HG03060 (cell line): ENCODE measurements at regions not wholly inside any gene's neighbourhood (a gene's known extent, or its start where the extent isn't known, plus 50 kb on each side); places are given as distances from the start of the nearest gene placed in this dataset.

Experiments
- ATAC-seq: cut with Tn5 transposase; IDR thresholded peaks from one replicate; pipeline ENCODE4 v1.9.1; 2021; ENCODE audit warnings: low read depth, moderate number of reproducible peaks; ENCODE audit not compliant: unreplicated experiment

DNA sequence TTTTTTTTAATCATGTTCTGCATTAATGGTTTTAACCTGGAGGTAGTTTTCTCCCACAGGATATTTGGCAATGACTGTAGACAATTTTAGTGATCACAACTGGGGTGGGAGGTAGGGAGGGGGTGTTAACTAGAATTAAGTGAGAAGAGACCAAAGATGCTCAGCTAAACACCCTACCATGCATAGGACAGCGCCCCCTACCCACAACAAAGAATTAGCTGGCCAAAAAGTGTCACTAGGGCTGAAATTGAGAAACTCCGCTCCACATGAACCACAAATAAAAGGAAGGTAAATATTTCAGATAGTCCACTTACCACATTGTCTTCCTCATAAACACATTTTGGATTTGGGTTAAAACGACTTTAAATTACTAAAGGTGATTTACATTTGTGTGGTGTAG, 942.6 kb downstream of the SUCLG1 start:
- no peak for ATAC-seq

DNA sequence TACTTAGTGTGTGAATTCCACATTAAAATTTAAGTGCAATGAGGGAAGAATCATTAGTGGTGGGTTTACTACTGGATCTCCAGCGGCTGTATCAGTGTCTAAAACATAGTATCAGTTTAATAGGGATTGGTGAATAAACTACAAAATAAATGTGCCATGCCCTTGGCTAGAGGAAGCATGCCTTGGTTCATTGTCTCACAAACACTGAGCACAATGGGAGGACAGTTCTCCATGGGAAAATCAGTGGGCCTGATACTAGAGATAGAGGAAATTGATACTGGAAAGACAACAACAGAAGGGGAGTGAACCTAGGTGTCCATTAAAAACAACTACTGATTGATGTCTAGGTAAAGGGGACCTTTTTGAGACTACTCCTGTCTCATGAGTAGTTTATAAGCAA, 971.6 kb downstream of the SUCLG1 start:
- no peak for ATAC-seq

DNA sequence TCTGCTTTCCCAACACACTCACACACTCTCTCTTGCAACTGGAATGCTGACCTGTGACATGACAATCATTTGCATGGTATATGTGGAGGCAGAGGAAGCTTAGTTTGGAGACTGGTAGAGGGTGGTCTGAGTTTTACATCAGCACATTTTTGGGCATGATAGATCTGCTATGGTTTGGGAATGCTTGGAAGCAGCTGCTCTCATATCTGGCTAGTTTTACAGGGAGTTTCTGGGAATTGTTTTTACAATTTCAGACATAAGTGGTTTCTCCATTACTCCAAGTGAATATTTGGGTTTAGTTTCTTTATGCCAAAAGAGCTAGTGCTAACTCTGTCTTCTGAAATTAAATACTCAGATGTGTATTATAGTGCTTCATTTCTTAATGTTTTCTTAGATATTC, 977.6 kb downstream of the SUCLG1 start:
- no peak for ATAC-seq

DNA sequence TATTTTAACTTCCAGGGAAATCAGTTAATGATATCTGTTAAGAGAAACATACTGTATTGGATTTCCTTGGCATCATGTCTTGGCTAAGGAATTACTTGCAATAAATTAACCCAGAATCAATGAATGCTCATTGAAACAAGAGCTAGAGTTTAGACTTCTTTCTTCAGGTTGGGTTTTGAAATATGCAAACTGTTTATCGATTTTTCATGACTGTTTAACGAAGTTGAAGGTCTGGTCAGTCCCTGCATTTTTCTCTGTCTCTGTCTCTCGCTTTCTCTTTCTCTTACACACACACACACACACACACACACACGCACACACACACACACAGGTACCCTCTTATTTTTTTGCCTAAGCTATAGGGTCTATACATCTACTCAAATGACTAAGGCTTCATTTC, 981.0 kb downstream of the SUCLG1 start:
- no peak for ATAC-seq

DNA sequence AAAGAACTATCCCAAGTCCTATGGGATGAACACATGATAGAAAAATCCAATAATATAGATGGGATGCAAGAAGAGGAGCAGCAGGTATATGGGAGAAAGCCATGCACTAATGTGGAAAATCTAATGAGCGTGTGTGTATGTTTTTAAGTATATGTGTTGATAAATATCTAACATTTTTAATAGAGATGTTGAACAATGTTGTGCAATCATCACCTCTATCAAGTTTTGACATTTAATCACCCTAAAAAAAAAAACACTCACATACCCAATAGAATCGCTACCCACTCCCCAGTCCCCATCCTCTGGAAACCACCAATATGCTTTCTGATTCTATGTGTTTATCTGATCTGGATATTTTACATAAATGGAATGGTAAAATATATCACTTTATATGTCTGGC, 983.7 kb downstream of the SUCLG1 start:
- no peak for ATAC-seq

DNA sequence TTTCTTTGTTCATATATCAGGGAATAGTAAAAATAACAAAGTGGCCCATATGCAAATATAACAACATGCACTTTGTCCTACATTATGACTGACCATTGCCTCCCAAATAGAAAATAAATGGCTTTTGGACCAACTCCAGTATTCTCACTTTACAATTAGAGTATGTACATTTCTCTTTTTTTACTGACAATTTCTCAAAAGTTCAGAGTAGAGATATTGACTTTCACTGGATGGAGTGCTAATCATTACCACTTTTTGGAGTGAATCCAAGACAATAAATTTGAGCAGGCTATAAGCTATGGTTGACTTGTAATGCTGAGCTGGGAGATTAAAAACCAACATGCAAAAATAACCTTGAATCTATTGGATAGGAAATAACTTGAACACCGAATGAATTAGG, 987.4 kb downstream of the SUCLG1 start:
- ATAC-seq, result no peak

DNA sequence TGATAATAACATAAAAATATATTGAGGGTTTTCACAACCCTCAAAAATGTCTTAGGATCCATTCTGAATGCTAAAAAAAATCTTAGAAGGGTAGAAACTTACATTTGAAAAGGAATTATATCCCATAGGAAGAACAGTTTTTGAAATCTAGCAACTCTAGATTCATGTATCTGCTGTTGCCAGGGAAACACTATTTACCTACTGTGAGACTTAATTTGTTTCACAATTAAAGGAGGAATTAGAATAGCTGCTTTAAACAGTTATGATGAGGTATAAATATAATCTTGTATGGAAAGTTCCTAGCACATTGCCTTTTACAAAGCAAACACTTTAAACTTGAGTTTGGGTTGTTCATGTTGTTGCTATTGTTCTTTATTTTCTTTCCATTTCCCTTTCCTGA, 988.2 kb downstream of the SUCLG1 start:
- no peak for ATAC-seq

DNA sequence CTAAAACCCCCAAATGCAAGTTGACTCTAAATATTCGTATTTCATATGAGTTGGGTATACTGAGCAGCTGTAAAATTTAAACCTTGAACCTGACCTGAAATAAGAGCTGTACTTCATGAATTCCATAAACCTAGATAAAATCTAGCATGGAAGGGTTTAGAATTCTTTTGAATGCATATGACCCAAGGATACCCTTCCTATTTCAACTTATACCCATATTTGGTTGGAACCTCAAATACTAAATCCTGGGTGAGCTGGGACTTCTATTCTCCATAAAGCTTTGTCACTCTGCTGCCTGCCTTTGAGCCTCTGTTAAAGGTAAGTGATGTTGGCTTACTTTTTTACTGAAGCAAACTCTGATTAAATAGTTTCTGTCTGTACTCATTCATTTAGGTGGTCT, 994.6 kb downstream of the SUCLG1 start:
- no peak for ATAC-seq

DNA sequence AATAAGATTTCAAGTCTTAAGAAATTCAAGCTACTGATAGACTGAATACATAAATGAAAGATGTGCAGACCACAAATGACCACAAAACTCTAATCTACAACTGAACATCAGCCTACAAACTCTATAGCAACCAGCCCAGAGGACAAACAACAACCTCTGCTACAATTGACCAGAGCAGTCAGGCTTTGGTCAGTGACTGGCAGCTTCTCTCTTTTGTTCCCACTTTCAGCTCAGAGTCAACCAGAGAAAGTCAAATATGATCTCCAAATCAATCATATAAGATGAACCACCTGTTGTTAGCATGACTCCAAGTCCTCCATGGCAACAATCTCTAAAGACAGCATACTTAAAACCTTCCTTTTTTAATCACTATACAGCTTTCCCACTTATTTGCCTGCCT, 996.2 kb downstream of the SUCLG1 start:
- no peak for ATAC-seq

DNA sequence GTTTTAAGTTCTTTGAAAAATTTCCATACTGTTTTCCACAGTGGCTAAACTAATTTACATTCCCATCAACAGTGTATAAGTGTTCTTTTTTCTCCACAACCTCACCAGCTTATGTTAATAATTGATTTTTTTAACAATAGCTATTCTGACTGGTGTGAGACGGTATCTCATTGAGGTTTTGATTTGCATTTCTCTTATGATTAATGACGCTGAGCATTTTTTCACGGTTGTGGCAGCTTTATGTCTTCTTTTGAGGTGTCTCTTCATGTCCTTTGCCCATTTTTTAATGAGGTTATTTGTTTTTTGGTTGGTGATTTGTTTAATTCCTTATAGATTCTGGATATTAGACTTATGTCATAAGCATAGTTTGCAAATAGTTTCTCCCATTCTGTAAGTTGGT, 997.9 kb downstream of the SUCLG1 start:
- no peak for ATAC-seq

DNA sequence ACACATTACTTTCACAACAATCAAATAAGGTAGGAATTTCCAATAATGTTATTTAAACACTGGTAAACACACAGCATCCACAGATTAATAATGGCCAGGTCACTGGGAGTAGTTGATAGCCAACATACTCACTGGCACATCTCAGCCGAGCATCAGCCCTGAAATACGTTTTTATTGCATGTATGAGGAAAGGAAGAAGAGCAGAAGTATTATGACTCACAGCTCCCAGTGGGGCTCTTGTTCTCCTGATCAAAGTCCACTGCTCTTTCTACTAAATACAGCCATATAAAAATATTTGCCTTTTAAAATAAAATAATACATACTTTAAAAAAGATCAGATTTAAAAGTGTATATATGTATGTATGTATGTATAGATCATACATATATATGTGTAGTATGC, 999.6 kb downstream of the SUCLG1 start:
- ATAC-seq, result no peak

DNA sequence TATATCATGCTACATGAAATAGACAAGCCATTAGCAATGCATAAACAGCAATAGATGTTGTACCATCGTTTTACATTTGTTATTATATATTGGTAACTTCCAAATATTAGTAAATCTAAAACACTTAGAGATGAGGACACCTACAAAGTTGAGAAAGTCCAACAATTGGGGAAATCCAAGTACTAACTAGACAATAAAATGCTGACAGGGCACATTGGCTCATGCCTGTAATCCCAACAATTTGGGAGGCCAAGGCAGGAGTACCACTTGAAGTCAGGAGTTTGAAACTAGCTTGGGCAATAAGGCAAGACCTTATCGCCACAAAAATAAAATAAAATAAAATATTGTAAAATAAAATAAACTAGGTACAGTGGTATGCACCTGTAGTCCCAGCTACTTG, 1023.1 kb downstream of the SUCLG1 start:
- ATAC-seq, result no peak

DNA sequence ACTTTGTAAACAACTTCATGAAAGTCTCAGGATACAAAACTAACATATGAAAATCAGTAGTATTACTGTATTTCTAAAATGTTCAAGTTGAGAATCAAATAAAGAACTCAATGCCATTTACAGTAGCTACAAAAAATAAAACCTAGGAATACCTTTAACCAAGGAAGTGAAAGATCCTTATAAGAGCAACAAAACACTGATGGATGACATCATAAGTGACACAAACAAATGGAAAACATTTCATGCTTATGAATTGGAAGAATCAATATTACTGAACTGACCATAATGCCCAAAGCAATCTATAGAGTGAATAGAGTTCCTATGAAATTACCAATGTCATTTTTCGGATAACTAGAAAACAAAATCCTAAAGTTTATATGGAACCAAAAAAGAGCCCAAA, 1038.1 kb downstream of the SUCLG1 start:
- ATAC-seq, result no peak

DNA sequence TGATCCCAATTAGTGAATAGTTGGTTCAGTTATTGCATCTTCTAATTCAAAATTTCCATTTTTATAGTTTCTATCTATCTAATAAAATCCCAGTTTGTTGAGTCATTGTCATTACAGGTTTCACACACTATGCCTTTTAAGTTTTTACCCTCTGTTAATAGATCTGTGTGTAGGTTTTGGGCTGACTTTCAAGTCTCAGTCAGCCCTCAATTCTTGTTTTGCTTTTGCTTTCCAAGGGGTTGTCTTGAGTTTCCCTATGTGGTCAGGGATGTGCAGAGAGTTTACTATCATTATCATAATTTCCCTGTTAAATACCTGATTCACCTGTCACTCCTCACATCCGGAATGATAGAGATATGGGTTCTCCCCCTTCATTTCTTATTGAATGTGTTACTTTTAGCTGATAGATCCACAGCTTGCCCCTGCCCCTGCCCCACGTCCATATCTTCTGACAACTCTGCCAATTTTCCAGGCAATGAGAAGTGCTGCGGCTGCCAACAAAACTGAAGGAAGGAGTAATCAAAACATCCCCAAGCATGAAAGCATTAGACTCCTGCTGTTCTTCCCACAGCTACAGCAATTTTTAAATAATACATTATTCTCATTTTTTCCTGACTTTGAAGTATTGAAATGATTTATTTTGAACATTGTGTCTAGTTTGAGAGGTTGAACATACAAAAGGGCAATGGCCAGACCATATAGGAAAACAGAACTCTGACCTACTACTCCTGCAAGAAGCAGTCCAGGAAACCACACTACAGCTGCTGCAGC, 1064.8 kb downstream of the SUCLG1 start:
- no peak for ATAC-seq

DNA sequence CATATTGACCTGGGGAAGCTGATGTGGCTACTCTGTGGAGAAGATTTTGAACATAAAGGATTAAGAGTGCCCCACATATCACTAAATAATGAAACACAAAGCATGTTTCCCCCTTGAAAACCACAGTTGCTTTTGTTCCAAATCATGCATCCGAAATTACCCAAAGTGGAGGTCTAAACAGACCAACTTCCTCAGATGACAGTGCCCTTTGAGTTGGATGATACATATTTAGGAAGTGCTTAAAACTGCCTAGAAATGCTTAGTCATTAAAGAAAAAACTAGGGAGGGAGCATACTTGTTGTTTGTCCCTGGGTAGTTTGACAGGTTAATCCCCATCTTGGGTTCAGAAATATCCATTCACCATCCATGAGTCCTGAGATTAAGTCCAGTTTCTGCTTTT, 1070.3 kb downstream of the SUCLG1 start:
- no peak for ATAC-seq

DNA sequence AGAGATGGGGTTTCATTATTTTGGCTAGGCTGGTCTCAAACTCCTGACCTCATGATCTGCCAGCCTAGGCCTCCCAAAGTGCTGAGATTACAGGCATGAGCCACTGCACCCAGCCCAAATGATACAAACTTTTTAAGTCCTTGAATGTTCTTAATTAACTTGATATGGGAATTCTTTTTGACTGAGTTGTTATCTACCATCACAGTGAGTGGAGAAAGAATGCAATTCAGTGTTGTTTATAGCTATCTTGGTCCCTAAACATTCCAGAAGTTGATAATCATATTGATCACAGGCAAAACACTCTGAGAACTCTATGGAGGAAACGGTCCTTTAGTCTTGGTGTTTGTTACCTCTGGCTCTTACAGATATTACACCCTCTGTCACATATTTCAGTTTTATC, 1072.5 kb downstream of the SUCLG1 start:
- ATAC-seq, result no peak

DNA sequence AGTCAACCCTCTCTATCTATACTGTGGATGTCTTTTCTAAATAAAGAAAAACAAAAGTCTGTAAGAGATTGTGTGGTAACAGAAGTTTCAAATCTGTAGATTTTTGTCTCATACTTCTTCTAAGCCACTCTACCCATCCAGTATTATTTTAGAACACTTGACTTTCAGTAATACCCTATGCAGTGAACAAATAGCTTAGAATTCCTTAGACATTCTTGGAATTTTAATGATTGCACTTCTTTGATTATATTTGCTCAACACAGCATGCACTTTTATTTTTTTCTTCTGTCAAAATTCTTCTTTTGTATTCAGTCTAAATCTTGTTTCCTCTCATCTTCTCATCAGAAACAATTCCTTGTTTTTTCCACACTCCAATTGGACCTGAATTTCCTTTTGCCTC, 1080.2 kb downstream of the SUCLG1 start:
- no peak for ATAC-seq

DNA sequence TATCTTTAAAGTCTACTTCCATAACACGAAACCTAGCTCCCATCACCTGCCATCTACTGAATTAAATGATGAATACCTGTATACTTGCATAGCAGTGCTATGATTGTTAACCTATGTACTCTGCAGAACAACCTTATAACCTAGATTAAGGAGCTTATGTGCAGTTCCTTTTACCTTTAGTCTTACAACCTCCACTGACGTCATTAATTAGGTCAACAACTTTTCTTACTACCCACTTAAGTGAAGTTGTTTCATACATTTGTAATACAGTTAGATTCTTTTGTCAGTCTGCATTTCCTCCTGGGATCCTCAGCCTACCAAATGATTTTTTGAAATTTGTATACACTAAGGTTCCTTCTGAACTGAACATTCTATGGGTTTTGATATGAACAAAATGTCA, 1082.3 kb downstream of the SUCLG1 start:
- no peak for ATAC-seq

DNA sequence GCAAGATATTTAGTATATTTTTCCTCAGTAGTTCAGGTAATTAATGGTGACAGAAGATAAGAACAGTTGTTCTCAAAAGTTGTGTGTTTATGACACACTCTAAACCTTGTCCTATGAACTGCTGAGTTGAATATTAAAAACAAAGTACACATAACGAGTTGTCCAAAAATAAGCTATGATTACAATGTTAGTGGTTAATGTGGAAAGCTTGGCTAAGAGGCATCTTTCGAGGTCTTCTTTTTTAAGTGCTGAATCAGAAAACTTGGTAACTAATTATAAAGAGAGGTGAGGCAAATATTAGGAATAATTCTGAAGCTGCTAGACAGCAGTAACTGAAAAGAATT, 1088.7 kb downstream of the SUCLG1 start:
- ATAC-seq, result no peak

DNA sequence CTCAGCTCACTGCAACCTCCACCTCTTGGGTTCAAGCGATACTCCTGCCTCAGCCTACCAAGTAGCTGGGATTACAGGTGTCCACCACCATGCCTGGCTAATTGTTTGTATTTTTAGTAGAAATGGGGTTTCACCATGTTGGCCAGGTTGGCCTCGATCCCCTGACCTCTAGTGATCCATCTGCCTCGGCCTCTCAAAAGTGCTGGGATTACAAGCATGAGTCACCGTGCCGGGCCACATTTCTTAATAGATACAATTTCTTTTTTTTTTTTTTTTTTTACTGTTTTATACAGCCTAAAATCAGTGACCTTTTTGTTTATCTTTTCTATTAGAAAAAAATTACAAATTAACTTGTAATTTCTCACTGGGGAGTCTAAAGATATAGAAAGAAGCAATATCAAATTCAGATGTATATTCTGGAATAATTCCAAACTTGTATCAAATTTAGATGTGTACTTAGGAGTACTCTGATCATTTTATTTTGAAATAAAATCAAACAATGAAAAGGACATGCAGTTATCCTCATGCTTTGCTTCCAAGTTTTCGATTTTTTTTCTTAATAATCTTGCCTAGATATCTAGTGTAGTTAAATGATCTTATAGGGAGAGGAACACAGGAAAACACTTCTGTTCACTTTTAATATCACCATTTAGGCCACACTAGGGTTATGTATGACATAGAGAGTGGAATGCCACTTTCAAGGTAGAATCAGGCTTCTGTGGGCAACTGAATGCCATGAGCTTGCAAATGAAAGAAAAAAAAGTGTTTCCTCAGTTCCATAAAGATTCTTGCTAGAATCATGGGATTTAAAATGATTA, 1089.3 kb downstream of the SUCLG1 start:
- no peak for ATAC-seq

DNA sequence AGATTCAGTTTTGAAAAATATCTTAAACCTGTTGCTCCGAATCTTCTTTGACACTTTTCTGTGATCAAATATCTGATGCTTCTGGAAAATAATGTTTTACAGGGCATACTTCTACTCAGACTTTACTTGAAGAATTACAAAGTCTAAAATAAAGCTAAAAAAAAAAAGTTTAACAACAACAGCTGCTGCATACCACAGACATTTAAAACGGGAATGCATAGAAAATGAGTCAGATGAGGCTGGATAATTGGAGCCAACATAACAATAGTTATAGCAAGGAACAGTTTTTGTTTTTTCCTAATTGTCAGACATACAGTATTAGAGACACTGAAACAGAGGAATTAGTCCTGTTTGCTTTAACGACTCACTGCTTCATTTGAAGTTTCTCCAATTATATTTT, 1090.2 kb downstream of the SUCLG1 start:
- ATAC-seq, result no peak

DNA sequence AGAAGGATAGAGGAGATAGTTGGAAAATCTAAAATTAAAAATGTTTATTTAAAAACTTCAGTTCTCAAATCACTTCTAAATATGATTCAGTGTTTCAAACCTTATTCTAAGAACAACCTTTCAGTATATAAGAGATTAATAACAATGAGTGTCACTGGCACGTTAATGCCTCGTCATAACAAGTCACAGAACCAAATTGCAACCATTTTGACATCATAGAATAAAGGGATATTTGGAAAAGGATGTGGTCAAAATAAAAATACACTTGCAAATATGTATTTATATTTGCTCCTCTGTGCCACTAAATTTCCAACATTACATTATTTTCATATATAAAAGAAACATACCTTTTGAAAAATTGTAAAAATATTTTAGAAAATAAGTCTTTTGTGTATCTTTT, 1090.6 kb downstream of the SUCLG1 start:
- ATAC-seq, result no peak
